ENCODE measurements at regions not wholly inside any gene's neighbourhood (a gene's known extent, or its start where the extent isn't known, plus 50 kb on each side); places are given as distances from the start of the nearest gene placed in this dataset.

- no peak for DNase-seq
Measured at GRCh38 chr4:152010710-152011079, 249.9 kb upstream of the GATB start.

- DNase-seq, result no peak
Measured at GRCh38 chr4:152009983-152010709, 249.3 kb upstream of the GATB start.

GRCh38 chr4:152009031-152009670 lies 248.3 kb upstream of the GATB start:
- DNase-seq, result no peak

GRCh38 chr4:152007111-152007510 lies 246.3 kb upstream of the GATB start:
- no peak for DNase-seq

- DNase-seq, result no peak
Measured at GRCh38 chr4:152004801-152005200, 244.0 kb upstream of the GATB start.

- no peak for DNase-seq
Measured at GRCh38 chr4:152000518-152000917, 239.7 kb upstream of the GATB start.

- DNase-seq, result no peak
Measured at GRCh38 chr4:151998723-151999122, 237.9 kb upstream of the GATB start.

GRCh38 chr4:151997461-151997860 lies 236.7 kb upstream of the GATB start:
- no peak for DNase-seq

- no peak for DNase-seq
Measured at GRCh38 chr4:151994429-151994828, 233.6 kb upstream of the GATB start.

- DNase-seq, result no peak
Measured at GRCh38 chr4:151993521-151993920, 232.7 kb upstream of the GATB start.

GRCh38 chr4:151992332-151993154 lies 231.7 kb upstream of the GATB start:
- DNase-seq, result no peak

- DNase-seq, result no peak
Measured at GRCh38 chr4:151991884-151992167, 231.0 kb upstream of the GATB start.

GRCh38 chr4:151991001-151991883 lies 230.4 kb upstream of the GATB start:
- DNase-seq, result no peak

- no peak for DNase-seq
Measured at GRCh38 chr4:151990201-151990600, 229.4 kb upstream of the GATB start.

- no peak for DNase-seq
Measured at GRCh38 chr4:151988591-151988990, 227.8 kb upstream of the GATB start.

- no peak for DNase-seq
Measured at GRCh38 chr4:151987606-151988005, 226.8 kb upstream of the GATB start.

GRCh38 chr4:151983854-151984253 lies 223.0 kb upstream of the GATB start:
- DNase-seq, result no peak

GRCh38 chr4:151979819-151980218 lies 219.0 kb upstream of the GATB start:
- no peak for DNase-seq

GRCh38 chr4:151968643-151969042 lies 207.8 kb upstream of the GATB start:
- no peak for DNase-seq

GRCh38 chr4:151967074-151967473 lies 206.3 kb upstream of the GATB start:
- no peak for DNase-seq

- no peak for DNase-seq
Measured at GRCh38 chr4:151962138-151962823, 201.5 kb upstream of the GATB start.

- DNase-seq, result no peak
Measured at GRCh38 chr4:151961456-151961855, 200.6 kb upstream of the GATB start.
